SK-MEL-5 (cell line): ENCODE measurements at regions not wholly inside any gene's neighbourhood (a gene's known extent, or its start where the extent isn't known, plus 50 kb on each side); places are given as distances from the start of the nearest gene placed in this dataset.
"Not testable (repeated sequence)": the region's sequence is repeated elsewhere in the genome, so short reads cannot be mapped to it uniquely, and the experiment has no call there.

Source experiments
- DNase-seq: peaks from one replicate; pipeline ENCODE4 v3.0.0-alpha.2; 2016; ENCODE audit warnings: low read depth, low spot score
- in situ Hi-C: cut with HindIII; loops from 2 replicates; pipeline ENCODE4 v1.10.0; 2016; ENCODE audit warnings: low sequenced_read_pairs, high pct_unique_total_duplicates, low pct_unique_long_range_greater_than_20kb

DNA sequence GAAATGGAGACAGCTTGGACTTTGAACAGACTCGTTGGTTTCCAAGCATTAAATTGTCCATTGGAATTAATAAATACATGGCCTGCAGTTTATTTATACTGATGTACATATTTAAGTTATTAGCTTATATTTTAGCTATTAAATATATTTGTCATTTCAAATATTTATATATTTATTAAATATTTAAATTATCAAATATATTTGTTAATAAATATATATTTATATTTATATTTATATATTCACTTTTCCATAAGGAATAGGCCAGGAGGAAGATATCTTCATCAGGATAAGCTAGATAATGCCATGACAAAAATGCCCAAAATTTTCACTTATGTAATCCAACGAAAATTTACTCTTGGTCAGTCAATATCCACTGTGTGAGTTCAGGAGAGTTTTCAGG lies 229.9 kb downstream of the ZNF608 start:
- in situ Hi-C loops: no loop called here

DNA sequence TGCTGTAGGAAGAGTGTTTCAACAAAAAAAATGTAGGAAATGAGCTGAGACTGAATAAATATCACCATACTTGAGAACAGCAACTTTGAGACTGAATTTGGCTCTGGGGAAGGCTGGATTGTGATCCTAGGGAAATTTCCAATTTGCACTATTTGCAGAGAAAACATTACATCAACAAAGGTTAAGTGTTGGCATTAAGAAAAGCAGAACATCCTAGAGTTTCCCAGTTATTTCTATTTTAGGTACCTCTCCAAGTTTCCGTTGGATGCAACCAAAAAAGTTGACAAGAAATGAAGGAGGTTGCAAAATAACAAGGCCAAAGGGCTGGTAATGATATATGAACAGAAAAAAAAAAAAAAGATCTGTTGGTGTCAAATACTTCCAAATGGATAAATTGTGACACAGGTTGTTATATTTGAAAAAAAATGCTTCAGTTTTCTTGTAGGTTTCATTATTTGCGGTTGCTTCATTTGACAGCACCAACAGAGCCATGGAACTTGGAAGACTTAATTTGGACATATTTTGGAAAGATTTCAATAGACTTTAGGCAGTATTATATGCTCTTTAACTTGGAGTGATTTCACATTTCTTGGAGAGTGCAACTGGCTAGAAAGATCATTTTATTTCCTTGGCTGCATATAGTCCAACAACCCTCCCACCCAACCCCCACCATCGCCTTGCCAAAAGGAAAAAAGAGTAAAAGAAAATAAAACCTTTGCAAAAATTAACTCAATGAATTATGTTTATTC lies 230.8 kb downstream of the ZNF608 start:
- no peak for DNase-seq
- in situ Hi-C loops: no loop called here

More for the DNA sequence above, 229.9 kb downstream of the ZNF608 start:
- no peak for DNase-seq

DNA sequence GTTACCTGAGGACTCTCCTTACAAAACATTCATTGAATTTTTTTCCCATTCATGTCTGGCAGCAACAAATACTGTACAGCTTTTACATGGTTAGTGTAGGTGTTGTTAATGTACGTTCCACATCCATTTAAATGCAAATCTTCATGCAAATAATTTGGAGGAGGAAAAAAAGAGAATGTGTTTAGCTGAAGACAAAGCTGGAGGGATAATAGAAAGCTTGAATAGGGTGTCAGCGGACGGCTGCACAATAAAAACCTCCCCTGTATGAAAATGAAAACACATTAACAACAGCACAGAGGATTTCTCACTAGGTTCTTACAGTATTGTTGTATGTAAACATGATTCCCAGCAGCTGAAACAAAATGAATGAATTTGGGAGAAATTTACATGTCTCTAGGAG lies 231.5 kb downstream of the ZNF608 start:
- DNase-seq: no peak
- in situ Hi-C loops: no loop called here

DNA sequence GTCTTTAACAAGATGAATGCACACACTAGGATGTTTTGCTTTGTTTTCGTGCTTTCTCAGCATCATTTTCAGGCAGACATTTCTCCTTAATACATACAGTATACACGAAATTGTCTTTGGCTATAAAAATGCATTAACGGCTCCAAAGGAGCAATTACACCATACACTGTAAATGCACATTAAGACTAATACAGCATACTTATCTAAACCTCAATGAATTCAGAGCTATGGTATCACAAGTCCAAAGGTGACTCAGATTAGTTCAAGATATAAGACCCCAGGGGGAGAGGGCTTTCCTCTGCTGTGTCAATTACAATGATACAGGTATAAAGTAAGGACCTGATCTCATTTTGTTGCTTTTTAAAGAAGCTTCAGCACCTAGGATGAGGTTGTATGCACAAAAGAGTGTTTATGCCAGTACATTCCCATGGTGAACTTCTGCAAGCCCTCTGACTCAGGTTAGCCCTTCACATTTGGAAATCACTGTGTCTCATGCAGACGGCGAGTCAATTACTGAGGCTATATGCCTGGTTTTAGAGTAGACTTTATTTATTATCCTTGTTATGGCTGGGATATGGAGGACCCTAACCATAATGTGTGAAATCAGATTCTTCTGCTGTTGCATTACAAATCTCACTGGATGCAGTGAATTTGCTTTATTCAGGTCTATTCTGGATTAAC lies 233.3 kb downstream of the ZNF608 start:
- no peak for DNase-seq
- in situ Hi-C loops: no loop called here

DNA sequence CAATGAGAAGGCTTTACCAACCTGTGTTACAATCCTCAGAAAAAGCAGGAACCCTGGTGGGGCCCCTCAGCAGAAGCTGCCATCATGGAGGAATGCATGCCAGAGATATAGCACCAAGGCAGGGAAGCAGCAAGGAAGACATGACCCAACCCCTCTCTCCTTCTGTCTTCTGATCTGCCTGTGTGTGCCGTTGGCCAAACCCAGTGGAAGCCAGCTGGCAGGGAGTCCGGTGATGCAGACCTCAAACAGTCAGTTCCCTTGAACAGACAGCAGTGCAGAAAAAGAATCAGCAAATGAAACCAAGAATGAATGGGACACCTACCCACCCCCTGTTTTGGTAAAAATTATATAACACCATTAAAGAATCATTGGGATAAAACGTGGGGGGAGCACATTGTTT lies 234.2 kb downstream of the ZNF608 start:
- DNase-seq: no peak
- in situ Hi-C loops: no loop called here

DNA sequence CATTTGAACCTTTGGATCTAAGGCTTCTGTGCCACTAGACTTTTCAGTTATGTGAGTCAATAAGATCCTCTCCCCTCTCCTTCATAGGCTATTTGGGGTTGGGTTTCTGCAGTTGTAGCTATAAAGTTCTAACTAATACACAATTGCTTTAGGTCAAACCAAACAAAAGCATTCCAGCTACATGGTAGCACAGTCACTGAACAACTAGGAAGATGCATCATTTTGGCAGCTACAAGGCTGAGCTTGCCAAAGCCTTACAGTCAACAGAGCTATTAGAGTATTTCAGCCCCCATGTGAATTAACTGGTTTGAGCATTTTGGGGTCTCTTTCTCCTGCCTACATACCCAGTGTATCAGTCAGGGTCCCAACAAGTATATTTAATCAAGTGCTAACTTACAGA lies 234.6 kb downstream of the ZNF608 start:
- DNase-seq: no peak
- in situ Hi-C loops: no loop called here

DNA sequence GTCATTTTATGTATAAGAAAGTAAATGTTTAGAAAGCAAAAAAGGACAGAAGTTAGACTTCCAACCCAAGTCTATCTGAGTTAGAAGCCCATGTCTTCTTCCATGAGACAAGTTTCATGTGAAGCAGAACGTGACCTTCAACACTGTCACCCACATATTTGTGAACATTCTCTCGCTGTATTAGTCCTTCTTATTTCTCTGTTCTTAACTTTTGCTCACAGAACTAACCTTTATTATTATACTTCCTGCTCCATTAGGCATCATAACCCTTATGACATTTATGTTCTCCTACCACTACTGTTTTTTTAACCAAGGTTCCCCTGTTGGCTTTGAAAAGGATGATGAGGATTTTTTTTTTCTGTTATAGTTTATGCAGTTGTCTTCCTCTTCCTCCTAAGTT lies 238.8 kb downstream of the ZNF608 start:
- in situ Hi-C loops: no loop called here
- no peak for DNase-seq

DNA sequence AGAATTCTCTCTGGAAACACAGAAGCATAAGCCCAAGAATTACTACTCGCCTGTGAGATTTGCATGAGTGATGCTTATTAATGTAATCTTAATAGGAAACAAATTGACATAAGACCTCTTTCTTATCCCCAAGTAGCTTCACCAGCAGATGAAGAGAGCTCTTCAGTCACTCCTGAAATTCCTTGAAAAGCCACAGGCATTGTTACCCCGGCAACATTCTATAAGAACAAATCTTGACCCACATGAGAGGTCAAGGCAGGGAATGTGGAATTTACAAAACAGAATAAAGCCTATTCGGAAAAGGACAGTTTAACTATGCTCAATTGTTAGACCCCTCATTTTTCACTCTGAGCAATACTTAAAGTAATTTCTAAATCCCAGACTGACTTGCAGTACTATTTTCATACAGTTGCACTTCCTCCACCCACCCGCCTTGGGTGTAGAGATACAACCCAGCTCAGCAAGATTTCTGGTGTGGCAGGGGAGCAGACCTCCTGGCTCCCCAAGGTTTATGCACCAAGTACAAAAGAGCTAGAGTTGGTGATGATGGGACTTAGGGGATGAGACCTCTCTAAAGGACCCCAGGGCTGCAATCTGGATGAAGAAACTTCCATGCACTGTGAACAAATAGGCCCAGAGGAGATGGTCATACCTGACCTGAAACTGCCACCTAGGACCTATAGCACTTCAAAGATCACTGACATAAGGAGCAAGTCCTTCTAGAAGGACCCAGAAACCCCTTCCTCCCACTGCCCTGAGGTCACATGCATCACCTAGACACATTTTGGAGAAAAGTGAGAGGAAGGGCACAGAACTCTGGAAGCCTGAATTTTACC lies 242.1 kb downstream of the ZNF608 start:
- no peak for DNase-seq
- in situ Hi-C loops: no loop called here

DNA sequence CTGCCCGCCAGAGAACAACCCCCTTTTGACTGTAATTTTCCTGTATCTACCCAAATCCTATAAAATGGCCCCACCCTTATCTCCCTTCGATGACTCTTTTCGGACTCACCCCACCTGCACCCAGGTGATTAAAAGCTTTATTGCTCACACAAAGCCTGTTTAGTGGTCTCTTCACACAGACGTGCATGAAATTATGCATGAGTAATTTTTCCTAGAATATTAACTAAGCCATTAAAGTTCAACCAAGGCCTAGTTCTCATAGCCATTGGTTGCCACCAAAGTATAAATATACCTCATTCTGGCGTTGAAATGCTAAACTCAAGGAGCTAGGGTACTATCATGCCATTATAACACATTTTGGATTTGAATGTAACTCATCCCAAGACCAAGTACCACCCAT lies 243.9 kb downstream of the ZNF608 start:
- no peak for DNase-seq
- in situ Hi-C loops: no loop called here

DNA sequence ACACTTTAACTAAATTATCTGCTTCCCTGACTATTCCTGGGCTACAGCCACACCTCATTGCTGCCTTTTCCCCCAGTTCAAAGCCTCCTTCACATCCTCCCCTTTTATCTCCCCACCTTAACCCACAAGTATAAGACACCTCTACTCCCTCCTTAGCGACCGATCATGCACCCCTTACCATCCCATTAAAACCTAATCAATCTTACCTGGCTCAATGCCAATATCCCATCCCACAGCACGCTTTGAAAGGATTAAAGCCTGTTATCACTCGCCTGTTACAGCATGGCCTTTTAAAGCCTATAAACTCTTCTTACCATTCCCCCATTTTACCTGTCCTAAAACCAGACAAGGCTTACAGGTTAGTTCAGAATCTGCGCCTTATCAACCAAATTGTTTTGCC lies 246.6 kb downstream of the ZNF608 start:
- in situ Hi-C loops, DNase-seq: not testable (repeated sequence)

DNA sequence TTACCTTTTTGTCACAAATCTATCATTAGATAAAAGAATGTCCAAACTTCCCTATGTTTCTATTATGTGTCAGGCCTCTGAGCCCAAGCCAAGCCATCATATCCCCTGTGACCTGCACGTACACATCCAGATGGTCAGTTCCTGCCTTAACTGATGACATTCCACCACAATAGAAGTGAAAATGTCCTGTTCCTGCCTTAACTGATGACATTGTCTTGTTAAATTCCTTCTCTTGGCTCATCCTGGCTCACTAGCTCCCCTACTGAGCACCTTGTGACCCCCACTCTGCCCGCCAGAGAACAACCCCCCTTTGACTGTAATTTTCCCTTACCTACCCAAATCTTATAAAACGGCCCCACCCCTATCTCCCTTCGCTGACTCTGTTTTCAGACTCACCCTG lies 249.5 kb downstream of the ZNF608 start:
- DNase-seq, in situ Hi-C loops: not testable (repeated sequence)

DNA sequence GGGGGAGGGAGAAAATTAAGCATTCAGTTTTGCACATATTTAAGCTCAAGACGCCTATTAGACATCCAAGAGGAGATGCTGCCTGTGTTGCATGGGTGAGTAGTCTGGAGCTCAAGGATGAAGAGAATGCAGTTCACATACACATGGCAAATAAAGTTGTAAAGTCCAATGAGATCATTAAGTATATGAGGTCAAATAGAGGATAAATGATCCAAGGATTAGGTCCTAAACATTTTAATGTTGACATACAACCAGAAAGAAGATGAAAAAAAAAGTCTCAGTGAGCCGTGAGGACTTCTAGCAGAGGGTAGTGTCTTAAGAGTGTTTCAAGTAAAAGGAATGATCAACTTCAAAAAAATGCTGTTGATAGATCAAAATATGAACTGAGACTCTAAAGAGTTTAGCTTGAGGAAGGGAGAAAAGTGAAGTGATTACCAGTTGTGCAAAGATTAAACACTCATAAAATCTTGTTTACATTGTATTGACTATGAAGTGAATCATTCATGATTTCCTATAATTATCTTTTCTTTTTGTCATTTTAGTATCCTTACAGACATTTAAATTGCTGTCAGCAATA lies 251.8 kb downstream of the ZNF608 start:
- DNase-seq: no peak
- in situ Hi-C loops: no loop called here

DNA sequence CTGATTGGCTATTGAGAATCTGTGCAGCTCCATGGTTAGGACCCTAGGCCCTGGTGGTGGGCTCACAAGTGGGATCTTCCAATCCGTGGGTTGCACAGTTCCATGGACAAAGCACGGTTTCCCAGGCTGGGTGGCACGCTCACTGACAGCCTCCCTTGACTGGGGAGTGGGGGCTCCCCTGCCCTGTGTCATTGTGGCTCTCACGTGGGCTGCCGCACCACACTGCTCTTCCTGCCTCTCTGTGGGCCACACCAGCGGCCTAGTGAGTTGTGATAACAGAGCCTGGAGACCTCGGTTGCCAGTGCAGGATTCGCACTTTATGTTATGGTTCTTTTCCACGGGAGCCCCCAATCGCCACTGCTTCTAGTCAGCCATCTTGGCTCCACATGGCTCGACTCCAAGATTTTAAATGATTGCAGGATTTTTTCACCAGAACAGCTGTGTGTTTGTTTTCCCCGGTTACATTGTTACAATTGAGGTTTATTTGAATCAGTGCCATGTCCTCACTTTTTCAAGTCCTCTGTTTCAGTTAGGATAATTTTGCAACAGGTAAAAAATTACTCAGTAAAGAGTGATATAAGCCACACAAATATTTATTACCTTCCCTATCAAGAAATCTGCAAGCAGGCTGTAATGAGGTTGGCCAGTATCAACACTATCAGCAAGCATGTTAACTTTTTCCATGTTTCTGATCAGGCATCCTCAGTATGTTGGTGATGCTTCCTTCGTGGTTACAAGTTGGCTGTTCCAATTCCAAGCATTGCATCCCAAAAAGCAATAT lies 253.8 kb downstream of the ZNF608 start:
- DNase-seq: no peak
- in situ Hi-C loops: no loop called here

DNA sequence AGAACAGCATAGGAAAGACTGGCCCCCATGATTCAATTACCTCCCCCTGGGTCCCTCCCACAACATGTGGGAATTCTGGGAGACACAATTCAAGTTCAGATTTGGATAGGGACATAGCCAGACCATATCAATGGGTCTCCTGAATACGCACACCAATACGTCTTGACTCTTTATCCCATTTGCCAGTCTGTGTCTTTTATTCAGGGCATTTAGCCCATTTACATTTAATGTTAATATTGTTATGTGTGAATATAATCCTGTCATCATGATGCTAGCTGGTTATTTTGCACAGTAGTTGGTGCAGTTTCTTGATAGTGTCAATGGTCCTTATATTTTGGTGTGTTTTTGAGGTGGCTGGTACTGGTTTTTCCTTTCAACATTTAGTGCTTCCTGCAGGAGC lies 256.1 kb downstream of the ZNF608 start:
- in situ Hi-C loops, DNase-seq: not testable (repeated sequence)

DNA sequence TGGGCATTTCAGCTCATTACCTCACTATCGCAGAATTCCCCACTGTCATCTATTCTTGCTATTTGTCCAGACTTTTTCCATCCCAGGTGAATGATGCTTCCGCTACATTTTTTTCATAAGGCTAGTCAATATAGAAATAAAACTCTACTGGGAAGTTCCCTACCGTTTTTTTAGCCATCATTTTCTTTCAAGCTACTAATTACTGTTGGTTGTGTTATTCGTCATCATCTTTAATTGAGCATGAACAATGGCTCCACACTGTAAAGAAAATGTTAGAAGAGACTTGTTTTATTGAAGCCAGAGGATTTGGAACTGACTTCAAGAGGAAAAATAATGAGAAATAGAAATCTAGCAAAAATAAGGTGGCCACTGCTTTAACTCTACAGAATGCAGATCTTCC lies 265.0 kb downstream of the ZNF608 start:
- in situ Hi-C loops: no loop called here
- no peak for DNase-seq

DNA sequence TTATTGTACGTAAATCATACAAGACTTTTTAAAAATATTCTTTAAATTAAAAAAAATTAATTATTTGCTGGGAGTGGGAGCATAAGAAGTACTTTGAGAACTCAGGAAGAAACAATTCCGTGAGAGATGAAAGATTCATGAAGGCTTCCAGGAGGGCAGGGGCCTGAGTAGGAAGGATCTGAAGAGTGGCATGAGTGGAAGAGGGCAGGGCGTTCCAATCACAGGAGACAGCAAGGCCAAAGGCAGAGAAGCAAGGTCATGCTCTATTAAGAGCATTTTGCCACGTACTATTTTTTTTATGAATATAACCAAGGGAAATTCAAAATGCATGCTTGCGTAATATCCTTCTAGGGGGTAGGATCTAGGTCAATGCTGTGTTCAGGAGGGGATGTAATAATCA lies 265.5 kb downstream of the ZNF608 start:
- in situ Hi-C loops: no loop called here
- DNase-seq: no peak

DNA sequence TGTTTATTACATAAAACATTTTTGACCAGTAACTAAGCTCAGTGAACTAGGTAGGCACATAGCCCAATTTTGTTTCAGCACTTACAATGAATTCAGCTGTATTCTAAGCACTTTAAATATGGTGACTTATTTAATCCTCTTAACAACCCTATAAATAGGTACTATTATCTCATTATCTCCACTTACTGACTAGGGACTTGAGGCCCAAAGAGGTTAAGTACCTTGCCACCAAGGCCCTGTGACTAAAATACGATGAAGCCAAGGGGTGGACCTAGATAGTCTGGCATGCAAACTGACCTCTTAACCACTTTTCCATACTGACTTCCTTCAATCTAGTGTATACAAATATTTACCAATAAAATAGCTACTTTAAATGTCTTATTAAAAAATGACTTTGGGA lies 266.4 kb downstream of the ZNF608 start:
- in situ Hi-C loops: no loop called here
- DNase-seq: no peak

DNA sequence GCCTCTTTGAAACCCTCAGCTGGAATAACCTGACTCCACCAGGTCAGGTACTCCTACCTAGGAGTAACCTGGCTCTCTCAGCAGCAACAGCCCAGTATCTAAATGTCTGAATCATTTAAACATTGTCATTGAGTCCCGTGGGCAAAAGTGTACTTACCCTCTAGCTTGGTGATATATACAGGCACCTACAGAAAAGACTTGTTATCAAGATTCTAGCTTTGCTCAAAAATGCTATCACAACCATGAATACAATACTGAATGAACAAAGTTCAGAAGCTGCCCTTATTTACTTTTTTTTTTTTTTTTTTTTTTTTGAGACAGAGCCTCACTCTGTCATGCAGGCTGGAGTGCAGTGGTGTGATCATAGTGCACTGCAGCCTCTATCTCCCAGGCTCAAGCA lies 268.2 kb downstream of the ZNF608 start:
- in situ Hi-C loops: no loop called here
- DNase-seq: no peak
